ENCODE measurements at regions not wholly inside any gene's neighbourhood (a gene's known extent, or its start where the extent isn't known, plus 50 kb on each side); places are given as distances from the start of the nearest gene placed in this dataset.
A peak's percentile ranks its signal among the peaks of the same experiment; 100 is the strongest.
"Not testable (repeated sequence)": the region's sequence is repeated elsewhere in the genome, so short reads cannot be mapped to it uniquely, and the experiment has no call there.

DNA sequence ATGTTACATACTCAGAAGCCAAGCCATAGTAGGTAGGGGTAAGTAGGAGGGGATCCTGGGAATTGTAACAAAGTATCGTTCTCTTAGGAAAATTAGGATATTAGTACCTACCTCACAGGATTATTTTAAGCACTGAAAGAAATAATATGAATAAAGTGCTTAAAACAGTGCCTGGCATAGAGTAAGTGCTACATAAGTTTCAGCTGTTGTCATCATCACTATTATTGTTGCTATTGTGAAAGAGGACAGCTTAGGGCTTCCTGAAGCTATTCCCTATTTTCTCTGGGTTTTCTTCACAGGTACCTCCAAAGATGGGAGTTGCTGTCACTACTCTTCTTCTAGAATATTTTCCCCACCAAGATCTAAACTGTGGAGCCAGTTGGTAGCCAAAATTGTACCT, 443.7 kb upstream of the FGF16 start:
- no peak for DNase-seq (ENCODE audit: low spot score)

DNA sequence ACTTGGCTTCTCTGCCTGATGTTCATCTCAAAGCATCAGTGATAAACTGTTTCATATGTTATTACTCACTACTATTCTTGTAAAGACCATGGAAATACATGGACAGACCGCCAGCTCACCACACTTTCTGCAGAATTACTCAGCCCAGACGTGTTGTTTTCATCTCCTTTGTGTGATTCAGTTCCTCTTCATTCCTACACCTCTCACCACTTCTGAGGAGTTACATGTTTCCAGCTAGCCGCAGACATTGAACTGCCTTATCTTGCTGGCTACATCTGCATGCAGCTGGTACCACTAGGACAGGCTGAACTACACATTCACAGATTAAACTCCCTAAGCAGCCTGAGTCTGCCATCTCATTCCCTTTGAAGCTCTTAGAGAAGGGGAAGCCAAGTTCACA, 443.2 kb upstream of the FGF16 start:
- DNase-seq (ENCODE audit: low spot score), result no peak

DNA sequence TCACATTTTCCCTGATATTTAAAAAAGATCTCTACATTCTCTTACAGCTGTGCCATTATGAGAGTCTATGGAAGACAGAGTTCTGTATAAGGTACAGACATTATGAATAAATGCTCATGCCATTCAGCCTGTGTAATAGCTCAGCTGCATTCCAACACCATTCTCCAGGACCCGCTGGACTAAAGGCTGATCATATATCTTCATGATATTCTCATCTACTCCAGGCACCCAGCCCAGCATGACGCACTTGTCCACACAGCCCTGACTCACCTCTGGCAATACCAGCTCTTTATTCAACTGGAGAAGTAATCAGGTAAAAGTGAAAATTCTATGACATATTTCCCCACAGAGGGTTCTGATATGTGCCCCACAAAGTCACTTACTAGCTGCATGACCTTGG, 437.5 kb upstream of the FGF16 start:
- DNase-seq (ENCODE audit: low spot score), result no peak

DNA sequence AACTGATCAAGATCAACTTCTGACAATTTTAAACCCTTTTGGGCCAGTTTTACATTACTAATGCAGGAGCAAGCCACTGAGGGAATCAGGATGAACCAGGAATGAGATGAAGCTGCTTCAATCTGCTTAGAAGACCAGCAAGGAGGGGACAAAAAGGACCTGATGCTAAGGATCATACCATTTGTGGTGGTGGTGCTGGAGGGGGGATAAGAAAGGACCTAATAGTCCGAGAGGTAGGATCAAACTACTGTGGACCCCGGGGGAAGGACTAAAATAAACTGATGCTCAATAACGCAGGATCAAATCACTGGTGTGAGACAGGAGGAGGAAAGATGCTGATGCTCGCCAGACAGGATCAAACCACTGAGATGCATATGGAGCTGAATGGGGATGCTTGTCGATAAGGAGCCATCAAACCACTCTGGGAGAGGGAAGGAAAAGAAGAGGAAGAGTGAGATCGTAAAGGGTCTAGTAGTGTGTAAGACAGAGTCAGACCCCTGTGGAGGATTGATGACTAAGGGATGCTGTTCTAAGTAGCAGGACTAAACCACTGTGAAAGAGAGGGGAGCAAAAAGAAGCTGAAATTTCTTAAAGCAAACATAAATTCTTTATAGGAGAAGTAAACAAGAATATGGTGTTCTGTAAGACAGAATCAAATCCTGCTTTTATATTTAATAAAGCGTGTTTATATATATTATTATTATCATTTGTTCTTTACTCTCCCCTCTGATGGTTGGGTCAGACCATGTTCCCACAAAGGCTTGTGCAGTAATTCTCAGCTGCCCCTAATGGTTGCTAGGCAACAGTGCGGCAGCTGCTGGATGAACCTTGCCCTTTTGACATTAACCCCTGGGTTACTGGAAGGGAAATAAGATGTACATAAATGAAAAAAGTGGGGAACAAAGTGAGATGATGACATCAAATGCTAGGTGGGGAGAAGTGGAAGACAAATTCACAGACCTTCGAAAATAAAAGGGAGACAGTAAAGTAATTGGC, 432.5 kb upstream of the FGF16 start:
- no peak for DNase-seq (ENCODE audit: low spot score)

DNA sequence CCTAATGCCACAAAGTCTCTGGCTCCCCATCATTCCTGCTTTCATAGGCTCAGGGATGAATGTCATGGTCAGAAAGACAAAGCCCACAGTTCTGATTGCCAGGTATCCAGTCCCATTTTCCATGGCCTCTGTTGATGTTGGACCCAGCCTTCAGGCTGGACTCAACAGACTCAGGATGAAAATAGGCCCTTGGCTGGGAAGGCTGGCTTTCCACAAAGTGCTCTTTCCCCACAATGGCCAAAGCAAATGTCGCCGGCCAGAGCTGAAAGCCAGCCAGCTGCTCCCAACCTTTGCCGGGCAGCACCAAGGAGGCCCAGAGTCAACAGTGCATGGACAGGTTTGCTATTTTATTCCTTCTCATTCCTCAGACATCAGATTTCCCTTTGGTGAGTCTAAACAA, 430.1 kb upstream of the FGF16 start:
- no peak for DNase-seq (ENCODE audit: low spot score)

DNA sequence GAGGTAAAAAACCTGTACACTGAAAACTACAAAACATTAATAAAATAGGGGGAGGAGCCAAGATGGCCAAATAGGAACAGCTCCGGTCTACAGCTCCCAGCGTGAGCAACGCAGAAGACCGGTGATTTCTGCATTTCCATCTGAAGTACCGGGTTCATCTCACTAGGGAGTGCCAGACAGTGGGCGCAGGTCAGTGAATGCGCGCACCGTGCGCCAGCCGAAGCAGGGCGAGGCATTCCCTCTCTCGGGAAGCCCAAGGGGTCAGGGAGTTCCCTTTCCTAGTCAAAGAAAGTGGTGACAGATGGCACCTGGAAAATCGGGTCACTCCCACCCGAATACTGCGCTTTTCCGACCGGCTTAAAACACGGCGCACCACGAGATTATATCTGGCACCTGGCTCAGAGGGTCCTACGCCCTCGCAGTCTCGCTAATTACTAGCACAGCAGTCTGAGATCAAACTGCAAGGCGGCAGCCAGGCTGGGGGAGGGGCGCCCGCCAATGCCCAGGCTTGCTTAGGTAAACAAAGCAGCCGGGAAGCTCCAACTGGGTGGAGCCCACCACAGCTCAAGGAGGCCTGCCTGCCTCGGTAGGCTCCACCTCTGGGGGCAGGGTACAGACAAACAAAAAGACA, 400.9 kb upstream of the FGF16 start:
- not testable (repeated sequence) for DNase-seq (ENCODE audit: low spot score)

DNA sequence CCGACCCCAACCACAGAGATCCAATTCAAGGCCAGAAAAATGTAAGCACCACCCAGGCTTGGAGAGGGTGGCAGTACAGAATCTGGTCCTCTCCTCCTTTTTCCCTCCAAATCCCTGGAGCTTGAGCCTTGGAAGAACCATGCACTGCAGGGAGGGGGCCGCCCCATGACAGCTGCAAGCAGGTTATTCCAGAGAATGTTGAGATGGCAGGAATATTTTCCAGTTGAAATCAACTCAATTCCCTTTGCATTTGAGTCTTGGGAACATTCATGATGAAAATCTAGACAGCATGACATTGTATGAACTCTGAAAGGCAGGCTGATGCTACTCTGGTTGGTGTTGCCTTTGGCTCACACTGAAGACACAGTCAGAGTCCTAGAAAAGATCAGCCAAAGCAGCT, 386.6 kb upstream of the FGF16 start:
- DNase-seq (ENCODE audit: low spot score), result no peak

DNA sequence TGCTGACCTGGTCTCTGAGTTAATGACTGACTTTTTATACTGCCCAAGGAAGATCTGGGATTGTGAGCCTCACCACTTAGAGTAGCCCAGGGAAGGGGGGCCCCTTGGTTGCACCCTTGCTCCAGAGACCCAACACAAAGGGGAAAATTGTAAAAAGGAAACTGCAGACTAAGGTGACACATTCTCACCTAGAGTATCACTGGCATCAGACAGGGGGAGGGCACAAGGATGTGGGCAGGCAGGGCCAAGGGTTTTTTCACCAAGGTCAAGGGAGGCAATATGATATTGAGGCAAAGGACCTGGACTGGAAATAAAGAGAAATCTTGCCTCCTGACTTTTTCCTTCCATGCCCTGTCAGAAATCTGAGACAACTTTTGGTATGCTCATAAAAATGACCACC, 386.2 kb upstream of the FGF16 start:
- no peak for DNase-seq (ENCODE audit: low spot score)

DNA sequence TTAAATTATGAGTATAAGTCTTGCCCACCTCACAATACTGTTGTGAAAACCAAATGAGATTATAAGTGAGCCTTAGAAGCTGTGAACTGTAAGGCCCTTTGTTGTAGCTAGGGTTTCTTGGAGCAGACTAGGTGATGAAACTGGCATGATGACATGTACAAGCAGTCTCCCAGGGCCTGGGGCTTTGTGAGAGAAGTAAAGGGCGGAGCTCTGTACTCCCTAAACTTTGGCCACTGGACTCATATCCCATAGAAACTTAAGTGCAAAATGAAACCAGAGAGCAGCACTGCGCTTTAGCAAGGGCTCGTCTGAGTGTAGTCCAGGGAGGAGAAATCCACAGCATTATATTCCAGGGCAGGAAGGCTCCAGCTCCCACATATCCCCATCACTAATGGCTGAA, 385.6 kb upstream of the FGF16 start:
- DNase-seq (ENCODE audit: low spot score), result no peak

DNA sequence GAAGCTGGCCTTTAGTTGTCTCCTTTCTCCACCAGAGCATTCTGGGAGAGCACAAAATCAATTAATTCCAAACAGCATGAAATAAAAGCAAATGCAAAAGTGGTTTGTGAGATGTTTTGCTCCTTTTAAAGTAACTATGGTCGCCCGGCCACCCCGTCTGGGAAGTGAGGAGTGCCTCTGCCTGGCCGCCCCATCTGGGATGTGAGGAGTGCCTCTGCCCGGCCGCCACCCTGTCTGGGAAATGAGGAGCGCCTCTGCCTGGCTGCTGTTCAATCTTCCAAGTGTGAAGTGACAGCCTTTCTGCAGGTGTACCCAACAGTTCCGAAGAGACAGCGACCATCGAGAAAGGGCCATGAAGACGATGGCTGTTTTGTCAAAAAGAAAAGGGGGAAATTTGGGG, 381.3 kb upstream of the FGF16 start:
- no peak for DNase-seq (ENCODE audit: low spot score)

DNA sequence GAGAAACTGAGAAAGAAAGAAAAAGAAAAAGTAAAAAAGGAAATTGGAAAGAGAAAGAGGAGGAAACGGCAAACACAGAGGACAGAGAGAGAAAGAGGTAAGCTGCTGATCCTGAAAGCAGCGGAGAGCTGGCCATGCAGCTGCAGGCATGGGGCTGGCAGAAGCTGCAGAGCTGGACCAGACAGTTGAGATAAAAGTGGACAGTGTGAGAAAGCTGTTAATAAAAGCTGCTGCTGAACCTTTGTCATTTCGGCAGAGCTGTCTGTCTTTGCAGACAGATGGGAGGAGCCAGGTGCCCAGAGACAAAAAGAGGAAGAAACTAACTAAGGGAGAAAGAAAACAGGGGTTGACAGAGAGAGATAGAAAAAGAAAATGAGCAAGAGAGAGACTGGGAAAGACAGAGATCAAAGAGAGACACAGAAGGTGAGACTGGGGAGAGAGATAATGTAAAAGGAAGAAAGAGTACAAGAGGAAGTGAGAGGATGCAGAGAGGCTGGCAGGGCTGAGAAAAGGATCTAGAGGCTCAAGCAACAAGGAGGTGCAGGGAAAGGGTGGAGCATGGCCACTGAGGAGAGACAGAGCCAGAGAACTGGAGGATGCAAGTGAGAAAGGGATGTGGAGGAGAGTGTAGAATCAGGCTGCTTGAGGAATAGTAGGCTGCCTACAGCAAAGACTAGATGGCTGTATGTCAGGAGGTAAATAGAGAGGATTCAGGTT, 376.8 kb upstream of the FGF16 start:
- no peak for DNase-seq (ENCODE audit: low spot score)

DNA sequence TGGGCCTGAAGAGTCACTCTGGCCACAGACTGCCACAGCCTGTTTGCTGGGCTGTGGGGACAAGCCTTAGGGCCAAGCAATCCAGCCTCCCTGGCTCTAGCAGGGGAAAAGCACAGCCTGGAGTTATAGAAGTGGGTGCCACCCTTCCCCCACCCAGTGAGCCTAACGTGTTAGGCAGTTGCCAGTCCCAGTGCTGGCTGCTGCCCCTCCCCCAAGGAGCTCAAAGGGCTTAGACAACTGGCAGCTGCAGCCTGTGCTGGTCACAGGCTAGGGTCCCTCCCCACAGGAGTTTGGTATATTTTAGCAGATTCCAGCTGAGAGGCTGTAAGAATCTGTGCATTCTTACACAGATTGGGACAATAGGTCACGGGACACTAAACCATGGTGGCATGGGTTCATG, 370.3 kb upstream of the FGF16 start:
- DNase-seq (ENCODE audit: low spot score), result no peak

DNA sequence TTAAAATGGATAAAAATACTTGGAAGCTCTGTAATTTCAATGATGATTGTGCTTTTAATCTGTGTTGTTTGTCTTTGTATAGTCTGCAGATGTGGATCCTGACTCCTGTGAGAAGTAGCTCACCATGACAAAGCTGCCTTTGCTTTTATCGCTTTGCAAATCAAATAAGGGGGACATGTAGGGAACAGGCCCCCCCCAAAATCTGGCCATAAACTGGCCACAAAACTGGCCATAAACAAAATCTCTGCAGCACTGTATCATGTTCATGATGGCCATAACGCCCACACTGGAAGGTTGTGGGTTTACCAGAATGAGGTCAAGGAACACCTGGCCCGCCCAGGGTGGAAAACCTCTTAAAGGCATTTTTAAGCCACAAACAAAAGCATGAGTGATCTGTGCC, 366.0 kb upstream of the FGF16 start:
- DNase-seq (ENCODE audit: low spot score), result not testable (repeated sequence)

DNA sequence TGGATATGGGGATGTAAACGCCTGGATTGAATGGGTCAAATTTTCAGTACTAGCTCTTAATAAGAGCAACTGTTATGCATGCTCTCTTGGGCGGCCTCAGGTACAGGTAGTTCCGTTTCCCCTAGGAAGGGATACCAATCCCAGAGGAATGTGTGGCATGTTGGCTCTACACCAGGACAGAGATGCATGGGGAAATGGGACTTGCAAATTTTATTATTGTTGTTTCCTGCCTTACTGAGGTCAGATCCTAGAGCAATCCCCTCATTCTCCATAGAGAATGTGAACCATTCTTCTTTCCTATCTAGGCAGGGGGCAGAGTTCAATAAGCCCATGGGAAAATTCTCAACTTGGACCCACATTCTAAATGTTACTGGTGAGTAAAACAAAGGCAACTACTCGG, 361.8 kb upstream of the FGF16 start:
- DNase-seq (ENCODE audit: low spot score), result no peak

DNA sequence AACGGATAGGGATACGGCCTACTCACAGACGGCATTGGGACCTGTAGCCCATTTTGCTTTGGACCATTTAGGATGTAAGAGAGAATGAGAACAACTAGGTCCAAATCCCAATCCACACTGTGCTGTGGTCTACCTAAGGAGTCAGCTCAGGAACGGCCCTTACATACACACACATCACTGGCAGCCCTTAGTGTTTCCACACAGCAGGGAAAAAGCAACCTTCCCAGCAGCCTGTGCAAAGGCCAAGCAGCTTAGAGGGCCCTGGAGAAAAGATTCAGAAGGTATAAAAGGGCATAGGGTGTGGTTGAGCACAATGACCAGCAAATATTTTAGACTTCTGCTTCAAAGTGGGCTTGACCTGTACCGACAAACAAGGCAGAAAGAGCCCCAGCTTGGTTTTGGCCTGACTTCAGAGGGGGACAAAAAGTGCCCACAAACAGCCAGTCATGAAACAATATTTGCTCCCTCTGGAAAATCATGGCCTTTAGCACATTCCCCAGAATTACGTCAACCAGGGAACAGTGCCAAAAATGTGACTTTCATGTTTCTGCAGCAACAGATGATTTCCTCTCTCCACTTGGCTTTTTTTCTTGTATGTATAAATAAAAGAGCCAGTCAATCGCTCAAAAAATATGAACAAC, 359.5 kb upstream of the FGF16 start:
- peak; percentile 46 for DNase-seq (ENCODE audit: low spot score)

DNA sequence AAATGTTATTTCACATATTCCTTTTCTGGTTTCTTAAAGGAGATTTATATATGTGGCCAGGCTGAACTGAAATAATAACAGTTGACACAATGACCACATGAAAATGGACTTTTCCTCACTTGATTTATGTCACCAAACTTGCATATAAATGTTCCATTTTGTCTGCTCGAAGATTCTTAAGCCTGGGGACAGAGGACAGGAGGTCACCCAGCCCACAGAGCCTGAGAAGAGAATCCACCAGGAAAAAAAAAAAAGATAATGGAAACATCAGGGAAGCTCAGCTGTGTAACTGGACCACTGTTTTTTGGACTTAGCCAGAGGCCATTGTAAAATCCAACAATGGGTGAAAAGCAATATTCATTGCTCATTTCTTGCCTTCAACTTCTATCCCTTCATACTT, 359.0 kb upstream of the FGF16 start:
- no peak for DNase-seq (ENCODE audit: low spot score)

DNA sequence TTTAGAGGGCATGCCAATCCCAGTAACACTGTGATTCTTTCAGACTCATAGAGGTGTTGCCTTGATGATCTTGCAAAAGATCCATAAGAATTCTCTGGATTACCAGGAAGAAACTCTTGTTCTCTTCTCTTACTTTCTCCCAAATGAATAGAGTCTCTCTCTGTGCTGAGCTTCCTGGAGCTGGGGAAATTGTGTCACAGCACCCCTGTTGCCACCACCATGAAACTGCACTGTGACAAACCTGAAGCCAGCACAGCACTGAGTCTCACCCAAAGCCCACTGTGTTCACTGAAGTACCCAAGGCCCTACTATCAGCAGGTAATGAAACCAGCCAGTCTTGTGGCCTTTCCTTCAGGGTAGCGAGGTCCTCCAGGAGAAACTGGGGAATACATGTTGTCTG, 332.7 kb upstream of the FGF16 start:
- DNase-seq (ENCODE audit: low spot score), result no peak

DNA sequence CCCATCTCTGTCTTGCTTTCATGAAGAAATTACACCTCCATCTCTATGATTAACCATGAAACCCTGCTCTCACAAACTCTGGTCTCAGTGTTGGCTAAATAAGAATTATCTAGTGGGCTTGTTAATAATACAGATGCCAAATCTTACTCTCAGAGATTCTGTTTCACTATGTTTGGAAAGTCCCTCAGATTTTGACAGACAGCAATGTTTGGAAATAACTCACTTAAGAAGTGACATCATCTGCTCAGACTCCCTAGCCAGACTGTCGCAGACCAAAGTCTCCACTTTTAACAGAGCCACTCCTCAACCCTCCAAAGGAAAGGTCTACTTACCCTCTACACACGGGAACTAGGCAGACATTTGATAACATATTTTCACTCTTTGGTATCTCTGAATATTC, 328.5 kb upstream of the FGF16 start:
- no peak for DNase-seq (ENCODE audit: low spot score)

DNA sequence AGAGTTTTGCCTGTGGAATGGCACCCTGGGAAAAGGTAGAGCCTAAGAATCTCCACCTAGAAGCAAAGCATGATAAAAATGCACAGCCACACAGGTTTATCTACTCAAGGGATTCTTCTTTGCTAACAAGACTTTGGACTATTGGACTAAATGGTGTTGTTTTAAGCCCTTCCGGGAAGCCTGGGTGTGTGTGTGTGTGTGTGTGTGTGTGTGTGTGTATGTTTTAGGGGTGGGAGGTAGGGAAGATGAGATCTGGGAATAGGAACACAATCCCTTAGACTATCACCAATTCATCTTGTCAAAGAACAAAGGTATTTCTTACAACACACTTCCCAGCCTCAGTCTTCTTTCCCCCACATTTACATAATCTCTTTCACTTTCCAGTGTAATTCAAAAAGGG, 327.5 kb upstream of the FGF16 start:
- no peak for DNase-seq (ENCODE audit: low spot score)

DNA sequence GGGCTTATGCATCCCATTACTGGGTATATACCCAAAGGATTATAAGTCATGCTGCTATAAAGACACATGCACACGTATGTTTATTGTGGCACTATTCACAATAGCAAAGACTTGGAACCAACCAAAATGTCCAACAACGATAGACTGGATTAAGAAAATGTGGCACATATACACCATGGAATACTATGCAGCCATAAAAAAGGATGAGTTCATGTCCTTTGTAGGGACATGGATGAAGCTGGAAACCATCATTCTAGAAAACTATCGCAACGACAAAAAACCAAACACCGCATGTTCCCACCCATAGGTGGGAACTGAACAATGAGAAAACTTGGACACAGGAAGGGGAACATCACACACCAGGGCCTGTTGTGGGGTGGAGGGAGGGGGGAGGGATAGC, 323.3 kb upstream of the FGF16 start:
- not testable (repeated sequence) for DNase-seq (ENCODE audit: low spot score)

DNA sequence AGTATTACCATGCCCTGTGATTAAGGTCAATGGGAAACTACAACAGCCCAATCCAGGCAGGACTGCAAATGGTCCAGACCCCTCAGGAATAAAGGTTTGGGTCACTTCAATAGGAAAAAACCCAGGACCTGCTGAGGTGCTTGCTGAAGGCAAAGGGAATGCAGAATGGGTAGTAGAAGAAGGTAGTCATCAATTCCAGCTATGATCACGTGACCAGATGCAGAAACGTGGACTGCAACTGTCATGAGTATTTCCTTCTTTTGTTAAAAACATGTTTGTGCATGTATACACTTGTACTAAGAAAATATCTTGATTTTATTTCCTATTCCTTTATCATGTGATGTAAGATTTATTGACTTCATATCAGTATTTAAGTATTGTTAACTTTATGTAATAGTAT, 319.6 kb upstream of the FGF16 start:
- not testable (repeated sequence) for DNase-seq (ENCODE audit: low spot score)

DNA sequence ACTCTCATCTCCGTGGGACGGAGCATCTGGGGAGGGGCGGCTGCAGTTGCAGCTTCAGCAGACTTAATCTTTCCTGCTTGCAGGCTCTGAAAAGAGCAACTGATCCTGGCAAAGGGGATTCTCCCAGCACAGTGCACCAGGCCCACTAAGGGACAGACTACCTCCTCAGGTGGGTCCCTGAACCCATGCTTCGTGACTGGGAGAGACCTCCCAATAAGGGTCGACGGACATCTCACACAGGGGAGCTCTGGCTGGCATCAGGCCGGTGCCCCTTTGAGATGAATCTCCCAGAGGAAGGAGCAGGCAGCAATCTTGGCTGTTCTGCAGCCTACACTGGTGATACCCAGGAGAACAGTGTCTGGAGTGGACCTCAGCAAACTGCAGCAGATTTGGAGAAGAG, 303.3 kb upstream of the FGF16 start:
- no peak for DNase-seq (ENCODE audit: low spot score)

Data from COLO829 (cell line).